ENCODE measurements at regions not wholly inside any gene's neighbourhood (a gene's known extent, or its start where the extent isn't known, plus 50 kb on each side); places are given as distances from the start of the nearest gene placed in this dataset.

- Histone ChIP-seq H3K4me3 (ENCODE audit: low read length) (no peak overlapping the region), H3K4me1 (ENCODE audit: insufficient read depth, low read length) (no peaks in the 10 kb centered on the region), H3K27ac (ENCODE audit: low read depth in 1 of 2, low read length in 2 of 2) (no peak overlapping the region), H3K9me3 (ENCODE audit: control insufficient read depth in 1 of 2, insufficient read depth in 1 of 2, low read length in 2 of 2) (no peaks in the 10 kb centered on the region), H3K27me3 (ENCODE audit: control insufficient read depth in 1 of 2, insufficient read depth in 2 of 2, low read length in 2 of 2) (no peaks in the 10 kb centered on the region), H3K36me3 (ENCODE audit: insufficient read depth, low read length) (no peaks in the 10 kb centered on the region)
- Mint-ChIP-seq H3K27me3 (no peaks in the 10 kb centered on the region), H3K36me3 (ENCODE audit: low read depth) (no peaks in the 10 kb centered on the region), H3K4me3 (no peak overlapping the region), H3K9me3 (no peaks in the 10 kb centered on the region), H3K4me1 (ENCODE audit: low read depth) (no peaks in the 10 kb centered on the region), H3K27ac (no peak overlapping the region)
- DNase-seq: no peak
- no peak for TF ChIP-seq CTCF (IDR thresholded peaks at IDR 0.05)
- no peak for ATAC-seq (ENCODE audit: poor library complexity)
- intact Hi-C loops (cut with DNase I, micrococcal nuclease): no loop called here
- POLR2A ChIA-PET: no interaction called here
- CTCF ChIA-PET: no interaction called here
Observed at GRCh38 chr1:82844447-82844846, 1043.7 kb downstream of the ADGRL2 start.

- Histone ChIP-seq H3K9me3 (ENCODE audit: control insufficient read depth in 1 of 2, insufficient read depth in 1 of 2, low read length in 2 of 2) (no peaks in the 10 kb centered on the region), H3K4me3 (ENCODE audit: low read length) (no peak overlapping the region), H3K27me3 (ENCODE audit: control insufficient read depth in 1 of 2, insufficient read depth in 2 of 2, low read length in 2 of 2) (no peaks in the 10 kb centered on the region), H3K27ac (ENCODE audit: low read depth in 1 of 2, low read length in 2 of 2) (no peak overlapping the region), H3K36me3 (ENCODE audit: insufficient read depth, low read length) (no peaks in the 10 kb centered on the region), H3K4me1 (ENCODE audit: insufficient read depth, low read length) (no peaks in the 10 kb centered on the region)
- DNase-seq (no peak), ATAC-seq (ENCODE audit: poor library complexity) (no peak)
- CTCF ChIA-PET: no interaction called here
- Mint-ChIP-seq H3K27me3 (no peaks in the 10 kb centered on the region), H3K9me3 (no peaks in the 10 kb centered on the region), H3K36me3 (ENCODE audit: low read depth) (no peaks in the 10 kb centered on the region), H3K27ac (no peak overlapping the region), H3K4me3 (no peak overlapping the region), H3K4me1 (ENCODE audit: low read depth) (no peaks in the 10 kb centered on the region)
- intact Hi-C loops (cut with DNase I, micrococcal nuclease): no loop called here
- no peak for TF ChIP-seq CTCF (IDR thresholded peaks at IDR 0.05)
- POLR2A ChIA-PET: no interaction called here
Observed at GRCh38 chr1:82843876-82844275, 1043.1 kb downstream of the ADGRL2 start.

GRCh38 chr1:82840192-82840591, 1039.5 kb downstream of the ADGRL2 start:
- ChIA-PET POLR2A (no interaction called here), CTCF (no interaction called here)
- Histone ChIP-seq H3K27ac (ENCODE audit: low read depth in 1 of 2, low read length in 2 of 2) (no peak overlapping the region), H3K4me3 (ENCODE audit: low read length) (no peak overlapping the region), H3K4me1 (ENCODE audit: insufficient read depth, low read length) (no peaks in the 10 kb centered on the region), H3K36me3 (ENCODE audit: insufficient read depth, low read length) (no peaks in the 10 kb centered on the region), H3K9me3 (ENCODE audit: control insufficient read depth in 1 of 2, insufficient read depth in 1 of 2, low read length in 2 of 2) (no peaks in the 10 kb centered on the region), H3K27me3 (ENCODE audit: control insufficient read depth in 1 of 2, insufficient read depth in 2 of 2, low read length in 2 of 2) (no peaks in the 10 kb centered on the region)
- no peak for DNase-seq
- no peak overlapping the region for H3K27ac Mint-ChIP-seq
- intact Hi-C loops (cut with DNase I, micrococcal nuclease): no loop called here
- no peaks in the 10 kb centered on the region for H3K4me1 Mint-ChIP-seq (ENCODE audit: low read depth)
- TF ChIP-seq CTCF (IDR thresholded peaks at IDR 0.05): no peak
- H3K27me3 Mint-ChIP-seq: no peaks in the 10 kb centered on the region
- no peaks in the 10 kb centered on the region for H3K9me3 Mint-ChIP-seq
- ATAC-seq (ENCODE audit: poor library complexity): no peak
- H3K4me3 Mint-ChIP-seq: no peak overlapping the region
- no peaks in the 10 kb centered on the region for H3K36me3 Mint-ChIP-seq (ENCODE audit: low read depth)
